GM21423 (cell line): ENCODE measurements at regions not wholly inside any gene's neighbourhood (a gene's known extent, or its start where the extent isn't known, plus 50 kb on each side); places are given as distances from the start of the nearest gene placed in this dataset.
"Not testable (repeated sequence)": the region's sequence is repeated elsewhere in the genome, so short reads cannot be mapped to it uniquely, and the experiment has no call there.

ENCODE experiments used
- ATAC-seq: cut with Tn5 transposase; IDR thresholded peaks from one replicate; pipeline ENCODE4 v1.9.1; 2021; ENCODE audit warnings: mild to moderate bottlenecking, moderate library complexity; ENCODE audit not compliant: unreplicated experiment

- no peak for ATAC-seq
Observed at GRCh38 chr2:88913280-88913679, 221.8 kb downstream of the RPIA start.

GRCh38 chr2:88919087-88919738 lies 227.7 kb downstream of the RPIA start:
- no peak for ATAC-seq

DNA sequence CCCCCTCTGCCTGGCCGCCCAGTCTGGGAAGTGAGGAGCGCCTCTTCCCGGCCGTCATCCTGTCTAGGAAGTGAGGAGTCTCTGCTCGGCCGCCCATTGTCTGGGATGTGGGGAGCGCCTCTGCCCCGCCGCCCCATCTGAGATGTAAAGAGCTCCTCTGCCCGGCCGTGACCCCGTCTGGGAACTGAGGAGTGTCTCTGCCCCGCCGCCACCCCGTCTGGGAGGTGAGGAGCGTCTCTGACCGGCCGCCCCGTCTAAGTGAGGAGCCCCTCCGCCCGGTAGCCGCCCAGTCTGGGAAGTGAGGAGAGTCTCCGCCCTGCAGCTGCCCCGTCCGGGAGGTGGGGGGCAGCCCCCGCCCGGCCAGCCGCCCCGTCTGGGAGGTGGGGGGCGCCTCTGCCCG lies 228.9 kb downstream of the RPIA start:
- not testable (repeated sequence) for ATAC-seq

DNA sequence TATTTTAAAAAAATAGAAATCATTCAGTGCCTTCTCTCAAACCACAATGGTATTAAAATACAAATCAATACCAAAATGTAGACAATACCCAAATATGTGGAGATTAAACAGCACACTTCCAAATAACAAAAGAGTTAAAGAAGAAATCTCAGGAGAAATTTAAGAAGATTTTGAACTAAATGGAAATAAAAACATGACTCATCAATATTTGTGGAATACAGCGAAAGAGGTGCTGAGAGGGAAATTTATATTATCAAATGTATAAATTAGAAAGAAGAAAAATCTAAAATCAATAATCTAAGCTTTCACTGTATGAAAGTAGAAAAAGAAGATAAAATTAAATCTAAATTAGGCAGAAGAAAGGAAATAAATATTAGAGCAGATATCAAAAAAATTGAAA lies 233.1 kb downstream of the RPIA start:
- ATAC-seq = no peak

GRCh38 chr2:88925770-88926462 lies 234.4 kb downstream of the RPIA start:
- no peak for ATAC-seq

GRCh38 chr2:88927128-88927527 lies 235.7 kb downstream of the RPIA start:
- ATAC-seq = no peak

- no peak for ATAC-seq
Observed at GRCh38 chr2:88930659-88931058, 239.2 kb downstream of the RPIA start.

- no peak for ATAC-seq
Observed at GRCh38 chr2:88932686-88933085, 241.2 kb downstream of the RPIA start.

- ATAC-seq = no peak
Observed at GRCh38 chr2:88933091-88933490, 241.6 kb downstream of the RPIA start.

DNA sequence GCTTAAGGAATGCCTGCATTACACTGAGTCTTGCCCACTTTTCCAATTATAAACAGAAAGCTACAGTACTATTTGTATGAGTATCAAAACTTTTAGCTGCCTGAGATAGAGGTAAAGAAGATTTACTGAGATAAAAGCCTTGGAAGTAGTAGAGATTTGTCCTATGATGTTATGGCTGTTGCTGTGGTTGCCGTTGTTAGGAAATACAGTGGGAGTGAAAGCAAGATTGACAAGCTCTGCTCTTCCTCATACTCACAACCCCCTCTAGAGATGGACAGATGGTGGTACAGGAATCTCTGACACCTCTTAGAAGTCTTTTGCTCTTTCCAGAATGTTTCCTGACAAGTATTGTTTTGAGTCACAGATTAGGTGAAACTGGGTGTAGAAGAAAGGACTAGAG lies 242.5 kb downstream of the RPIA start:
- ATAC-seq = no peak

DNA sequence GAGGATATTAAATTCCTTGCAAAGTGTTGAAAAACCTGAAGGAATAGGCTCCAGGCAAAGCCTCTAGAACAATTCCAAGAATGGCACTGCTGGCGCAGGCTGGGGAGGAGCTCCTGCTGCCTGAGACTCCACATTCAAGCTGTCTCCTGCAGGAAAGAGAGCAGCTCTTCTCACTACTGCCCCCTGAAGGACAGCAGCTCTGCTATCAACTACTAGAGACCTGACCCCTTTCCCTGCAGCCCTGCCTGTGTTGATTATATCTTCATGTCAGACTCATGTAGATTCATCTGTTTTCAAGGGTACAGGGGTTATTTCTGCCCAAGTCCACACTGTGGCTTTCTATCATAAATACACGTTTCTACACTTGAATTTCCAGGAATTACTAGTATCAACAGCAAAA lies 249.7 kb downstream of the RPIA start:
- ATAC-seq = not testable (repeated sequence)

DNA sequence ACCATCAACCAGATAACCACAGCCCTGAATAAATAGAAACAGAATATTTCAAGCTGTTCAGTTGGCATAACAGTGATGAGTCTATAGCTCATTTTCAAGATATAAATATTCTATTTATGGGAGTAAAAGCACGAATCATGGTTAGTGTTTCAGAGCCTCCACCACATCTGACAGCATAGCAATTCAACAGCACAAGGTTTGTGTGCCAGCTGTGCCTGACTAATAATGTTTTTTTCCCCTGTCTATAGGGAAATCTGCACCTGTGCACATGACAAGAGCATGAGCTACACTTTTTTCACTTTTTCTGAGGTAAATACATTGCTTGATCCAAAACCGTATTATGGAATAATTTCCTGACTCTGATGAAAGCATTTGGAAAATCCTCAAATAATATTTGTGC lies 251.3 kb downstream of the RPIA start:
- no peak for ATAC-seq

DNA sequence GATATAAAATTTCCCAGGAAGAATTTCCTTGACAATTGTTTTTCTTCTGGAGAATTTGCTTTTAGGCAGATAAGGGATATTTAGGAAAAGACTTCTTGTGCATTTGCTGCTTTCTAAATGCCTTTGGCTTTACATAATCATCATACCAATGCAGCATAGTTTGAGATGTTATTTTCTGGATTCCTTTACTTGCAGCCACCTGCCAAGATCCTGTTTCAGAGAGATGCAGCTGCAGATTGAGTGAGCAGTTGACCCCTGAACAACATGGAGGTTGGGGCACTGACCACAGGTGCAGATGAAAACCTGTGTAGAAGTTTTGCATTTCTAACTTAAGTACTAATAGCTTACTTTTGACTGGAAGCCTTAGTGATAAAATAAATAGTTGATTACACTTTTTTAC lies 257.9 kb downstream of the RPIA start:
- no peak for ATAC-seq

- ATAC-seq = no peak
Observed at GRCh38 chr2:88950010-88950409, 258.5 kb downstream of the RPIA start.

- ATAC-seq = no peak
Observed at GRCh38 chr2:88955607-88956006, 264.1 kb downstream of the RPIA start.

DNA sequence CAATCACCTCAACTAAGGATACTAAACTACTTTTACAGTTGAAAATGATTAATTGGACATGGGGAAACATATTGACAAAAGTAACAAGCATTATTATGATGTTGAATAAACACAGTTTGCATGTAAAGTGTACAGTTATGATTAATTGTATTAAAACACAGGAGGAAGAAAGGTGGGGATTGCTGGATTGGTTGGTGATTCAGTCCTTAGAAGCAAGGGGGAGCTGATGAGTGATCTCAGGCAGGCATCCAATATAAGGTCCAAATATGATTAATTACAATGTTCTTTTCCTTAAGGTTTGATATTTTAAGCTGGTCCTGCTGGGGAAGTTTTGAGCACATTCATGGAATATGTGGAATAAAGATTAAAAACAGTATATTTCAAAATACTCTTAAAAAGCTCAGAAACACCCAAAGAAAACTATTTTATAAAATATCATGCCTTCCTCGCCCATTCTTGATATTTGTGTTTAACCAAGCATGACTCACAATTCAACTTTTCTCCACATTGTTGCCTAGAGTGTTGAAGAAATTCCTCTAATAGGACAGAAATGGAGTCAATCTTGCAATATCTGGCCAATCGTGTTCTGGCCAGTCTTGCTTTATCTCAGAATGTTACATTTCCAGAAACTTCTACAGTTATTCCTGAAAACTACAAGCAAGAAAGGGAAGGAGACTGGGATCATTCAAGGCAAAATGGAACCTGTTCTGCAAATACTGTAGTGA lies 268.2 kb downstream of the RPIA start:
- no peak for ATAC-seq

DNA sequence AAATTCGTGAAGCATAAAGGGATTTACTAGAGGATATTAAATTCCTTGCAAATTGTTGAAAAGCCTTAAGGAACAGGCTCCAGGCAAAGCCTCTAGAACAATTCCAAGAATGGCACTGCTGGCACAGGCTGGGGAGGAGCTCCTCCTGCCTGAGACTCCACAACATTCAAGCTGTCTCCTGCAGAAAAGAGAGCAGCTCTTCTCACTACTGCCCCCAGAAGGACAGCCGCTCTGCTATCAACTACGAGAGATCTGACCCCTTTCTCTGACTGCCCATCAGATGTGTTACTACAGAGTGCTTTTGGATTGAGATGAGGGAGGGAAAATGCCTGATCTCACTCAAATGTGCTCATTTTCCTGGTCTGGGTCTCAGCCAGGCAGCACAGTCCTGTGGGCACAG lies 269.9 kb downstream of the RPIA start:
- not testable (repeated sequence) for ATAC-seq

DNA sequence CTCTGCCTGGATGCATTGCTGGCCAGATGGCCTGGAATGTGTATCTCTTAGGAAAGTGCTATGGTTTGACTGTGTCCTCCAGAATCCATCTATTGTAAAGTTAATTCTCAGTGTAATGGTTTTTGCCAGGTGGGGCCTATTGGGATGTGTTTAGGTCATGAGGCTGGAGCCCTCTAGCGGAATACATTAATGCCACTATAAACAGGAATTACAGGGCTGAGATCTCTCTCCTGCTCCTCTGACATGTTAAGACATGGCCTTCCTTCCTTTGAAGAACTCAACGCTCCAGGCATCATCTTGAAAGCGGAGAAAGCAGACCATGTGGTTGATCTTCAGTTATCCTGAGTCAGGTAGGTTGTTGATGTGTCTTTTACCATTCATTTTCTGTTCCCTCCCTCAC lies 276.4 kb downstream of the RPIA start:
- ATAC-seq = no peak

GRCh38 chr2:88978011-88978410 lies 286.5 kb downstream of the RPIA start:
- not testable (repeated sequence) for ATAC-seq

- not testable (repeated sequence) for ATAC-seq
Observed at GRCh38 chr2:88978446-88978845, 287.0 kb downstream of the RPIA start.

DNA sequence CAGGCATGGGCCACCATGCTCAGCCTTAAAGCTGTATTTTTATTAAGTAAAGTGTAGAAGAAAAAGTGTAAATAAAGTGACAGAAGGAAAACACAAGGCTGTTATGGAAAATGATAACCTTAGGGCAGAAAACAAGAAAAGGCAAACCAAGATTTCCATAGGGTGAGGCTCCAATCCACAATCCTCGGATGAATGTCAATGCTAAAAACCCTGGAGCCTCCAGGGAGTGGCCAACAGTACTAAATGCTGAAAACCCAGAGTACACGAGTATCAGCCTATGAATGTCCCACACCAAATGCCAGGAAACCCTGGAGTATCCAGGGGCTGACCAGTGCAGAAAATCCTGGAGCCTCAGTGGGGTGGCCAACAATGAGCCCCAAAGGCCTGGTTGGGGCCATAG lies 292.6 kb downstream of the RPIA start:
- ATAC-seq = not testable (repeated sequence)

GRCh38 chr2:88986721-88987330 lies 295.4 kb downstream of the RPIA start:
- ATAC-seq = not testable (repeated sequence)
